SK-N-SH (cell line): ENCODE measurements at regions not wholly inside any gene's neighbourhood (a gene's known extent, or its start where the extent isn't known, plus 50 kb on each side); places are given as distances from the start of the nearest gene placed in this dataset.

ENCODE experiments used
- CTCF ChIA-PET: fragments of 300-600, 350-600 bp; formaldehyde crosslinking; extraction: SDS; loops from one replicate; lab custom pipeline; 2021; lab: Yijun Ruan, JAX
- POLR2A ChIA-PET: fragments of 350-600 bp; sonication (Branson Sonifier 250); formaldehyde crosslinking; extraction: SDS; loops from one replicate; lab custom pipeline; 2020; ENCODE audit warnings: antibody characterized with exemption, inconsistent platforms; lab: Yijun Ruan, JAX
- DNase-seq: peaks from one replicate; pipeline ENCODE4 v3.0.0; 2012
- H2AFZ ChIP-seq: fragments of 200-600 bp; sonication (generic); 2 replicates; pipeline ENCODE4 v1.8.1; 2016; ENCODE audit warnings: antibody characterized with exemption, mild to moderate bottlenecking, low read depth
- H3F3A ChIP-seq: fragments of 200-600 bp; sonication (generic); replicated peaks from 2 replicates; pipeline ENCODE3; 2016; ENCODE audit warnings: antibody characterized with exemption, mild to moderate bottlenecking; ENCODE audit not compliant: insufficient read depth
- H3K27ac ChIP-seq, 2 experiments: fragments of 200-500 bp in 1 of 2; fragments of 200-600 bp in 1 of 2; sonication (Bioruptor generic) in 1 of 2; sonication (generic), shearing (Covaris generic) in 1 of 2; 2 replicates each; pipeline versions ENCODE4 v1.5.1 to v1.6.1; 2014 to 2016; ENCODE audit warnings: low read depth in 2 of 2, inconsistent platforms in 1 of 2, low read length in 1 of 2, mild to moderate bottlenecking in 1 of 2, mixed read lengths in 1 of 2
- H3K27me3 ChIP-seq: fragments of 200-600 bp; sonication (generic), shearing (Covaris generic); 2 replicates; pipeline ENCODE4 v1.6.1; 2016; ENCODE audit warnings: mixed run types; ENCODE audit not compliant: insufficient read depth
- H3K36me3 ChIP-seq, 2 experiments: fragments of 200-500 bp in 1 of 2; fragments of 200-600 bp in 1 of 2; sonication (Bioruptor generic) in 1 of 2; sonication (generic) in 1 of 2; replicated peaks in 1 of 2; 2 replicates each; pipeline versions ENCODE3 to v1.5.1; 2014 to 2016; ENCODE audit warnings: low read length in 1 of 2, mild to moderate bottlenecking in 1 of 2; ENCODE audit not compliant: insufficient read depth in 2 of 2, control insufficient read depth in 1 of 2
- H3K4me1 ChIP-seq, 2 experiments: fragments of 200-500 bp in 1 of 2; fragments of 200-600 bp in 1 of 2; sonication (Bioruptor generic) in 1 of 2; sonication (generic), shearing (Covaris generic) in 1 of 2; 2 replicates each; pipeline versions ENCODE4 v1.5.1 to v1.6.1; 2014 to 2016; ENCODE audit warnings: low read depth in 1 of 2, low read length in 1 of 2, mixed run types in 1 of 2; ENCODE audit not compliant: insufficient read depth in 2 of 2, control insufficient read depth in 1 of 2
- H3K4me2 ChIP-seq: fragments of 200-600 bp; sonication (generic), shearing (Covaris generic); 2 replicates; pipeline ENCODE4 v1.6.1; 2017; ENCODE audit warnings: mixed run types
- H3K4me3 ChIP-seq, 2 experiments: fragments of 200-500 bp in 1 of 2; fragments of 200-600 bp in 1 of 2; sonication (Bioruptor generic) in 1 of 2; sonication (generic), shearing (Covaris generic) in 1 of 2; 2 replicates each; pipeline versions ENCODE4 v1.5.1 to v1.8.1; 2014 to 2016; ENCODE audit warnings: low read depth in 2 of 2, inconsistent platforms in 1 of 2, low read length in 1 of 2, mild to moderate bottlenecking in 1 of 2, mixed read lengths in 1 of 2, moderate library complexity in 1 of 2
- H3K79me2 ChIP-seq: fragments of 200-600 bp; sonication (generic); 2 replicates; pipeline ENCODE4 v1.8.1; 2017; ENCODE audit warnings: mild to moderate bottlenecking; ENCODE audit not compliant: insufficient read depth
- H3K9ac ChIP-seq: fragments of 200-600 bp; sonication (generic); 2 replicates; pipeline ENCODE4 v1.6.1; 2017; ENCODE audit warnings: mixed run types
- H3K9me2 ChIP-seq: fragments of 200-600 bp; sonication (generic); 2 replicates; pipeline ENCODE4 v1.6.1; 2017; ENCODE audit warnings: mixed run types
- H3K9me3 ChIP-seq: fragments of 200-600 bp; sonication (generic); 2 replicates; pipeline ENCODE4 v1.6.1; 2017; ENCODE audit warnings: mixed run types, mild to moderate bottlenecking, moderate library complexity
- H4K20me1 ChIP-seq: fragments of 200-600 bp; sonication (generic); 2 replicates; pipeline ENCODE4 v1.6.1; 2017; ENCODE audit warnings: mild to moderate bottlenecking, mixed run types; ENCODE audit not compliant: insufficient read depth
- CTCF ChIP-seq: fragments of 200-600 bp; sonication (generic); IDR thresholded peaks from 2 replicates; pipeline ENCODE4 v1.6.1; 2017; ENCODE audit warnings: antibody characterized with exemption, mild to moderate bottlenecking, moderate library complexity
- EP300 ChIP-seq, 2 experiments: IDR thresholded peaks; 2 replicates each; pipeline versions ENCODE4 v1.4.0 to v1.6.1; 2012; ENCODE audit warnings: borderline replicate concordance in 1 of 2, low read depth in 1 of 2, low read length in 1 of 2
- EZH2phosphoT487 ChIP-seq: fragments of 200-600 bp; sonication (generic); IDR thresholded peaks from 2 replicates; pipeline ENCODE4 v1.6.1; 2017; ENCODE audit warnings: low read depth, mixed run types, mild to moderate bottlenecking, antibody characterized with exemption, moderate library complexity, borderline replicate concordance
- FOSL2 ChIP-seq: IDR thresholded peaks from 2 replicates; pipeline ENCODE4 v1.4.0; 2012; ENCODE audit warnings: low read depth, mild to moderate bottlenecking, moderate library complexity, borderline replicate concordance
- FOXJ3 ChIP-seq: sonication (generic); formaldehyde crosslinking; IDR thresholded peaks from 2 replicates; pipeline ENCODE4 v1.5.1; 2020; ENCODE audit warnings: mild to moderate bottlenecking, missing genetic modification reagents
- IRF3 ChIP-seq: fragments of 150-350 bp; IDR thresholded peaks from 2 replicates; pipeline ENCODE4 v1.6.1; 2016; ENCODE audit warnings: mild to moderate bottlenecking, low read depth, low read length
- JUND ChIP-seq: IDR thresholded peaks from 2 replicates; pipeline ENCODE4 v1.4.0; 2012
- MAX ChIP-seq: IDR thresholded peaks from 2 replicates; pipeline ENCODE4 v1.4.0; 2012; ENCODE audit warnings: low read depth
- MEF2A ChIP-seq: IDR thresholded peaks from 2 replicates; pipeline ENCODE4 v1.4.0; 2012; ENCODE audit warnings: low read depth, borderline replicate concordance
- MXI1 ChIP-seq: IDR thresholded peaks from 2 replicates; pipeline ENCODE4 v1.6.1; 2012; ENCODE audit warnings: mild to moderate bottlenecking, low read depth, low read length, improper control_type of control experiment
- NFIC ChIP-seq: IDR thresholded peaks from 2 replicates; pipeline ENCODE4 v1.4.0; 2012; ENCODE audit warnings: borderline replicate concordance
- POLR2AphosphoS5 ChIP-seq: IDR thresholded peaks from 2 replicates; pipeline ENCODE4 v1.6.1; 2012; ENCODE audit warnings: low read depth, low read length
- RCOR1 ChIP-seq: fragments of 150-350 bp; IDR thresholded peaks from 2 replicates; pipeline ENCODE4 v1.6.1; 2017; ENCODE audit warnings: antibody characterized with exemption, low read length
- REST ChIP-seq: IDR thresholded peaks from 2 replicates; pipeline ENCODE4 v1.6.1; 2012; ENCODE audit warnings: mild to moderate bottlenecking, low read depth, low read length, moderate library complexity
- RFX5 ChIP-seq: IDR thresholded peaks from 2 replicates; pipeline ENCODE4 v1.6.1; 2012; ENCODE audit warnings: mild to moderate bottlenecking, improper control_type of control experiment, low read length
- SMC3 ChIP-seq: IDR thresholded peaks from 2 replicates; pipeline ENCODE4 v1.6.1; 2012; ENCODE audit warnings: low read depth, low read length, improper control_type of control experiment
- TAF1 ChIP-seq: IDR thresholded peaks from 2 replicates; pipeline ENCODE4 v1.6.1; 2012; ENCODE audit warnings: low read depth, mild to moderate bottlenecking, low read length, moderate library complexity, borderline replicate concordance
- TEAD4 ChIP-seq: IDR thresholded peaks from 2 replicates; pipeline ENCODE4 v1.4.0; 2012; ENCODE audit warnings: mild to moderate bottlenecking, borderline replicate concordance; ENCODE audit not compliant: insufficient read depth
- YY1 ChIP-seq: IDR thresholded peaks from 2 replicates; pipeline ENCODE4 v1.4.0; 2012; ENCODE audit warnings: low read depth, mild to moderate bottlenecking
- WGBS: methylation state at CpG from one replicate; pipeline ENCODE4 v1.1.6; 2017; ENCODE audit warnings: low lambda C conversion rate; 5-methylcytosine and 5-hydroxymethylcytosine counted together
- TF ChIP-seq, protein P1 (sequence below): IDR thresholded peaks from 2 replicates; pipeline ENCODE4 v1.4.0; 2012; ENCODE audit warnings: low read depth, borderline replicate concordance

- Histone ChIP-seq H3K9me3 (no peaks in the 10 kb centered on the region), H3K9ac (no peak overlapping the region), H2AFZ (no peak overlapping the region), H3K27me3 (no peaks in the 10 kb centered on the region), H4K20me1 (no peaks in the 10 kb centered on the region), H3K4me1 (no peaks in the 10 kb centered on the region; a peak in 1 of 4 replicates), H3K36me3 (no peaks in the 10 kb centered on the region), H3K4me3 (no peak overlapping the region), H3K79me2 (no peaks in the 10 kb centered on the region), H3F3A (peaks cover 17% of the 10 kb centered on the region), H3K27ac (no peak overlapping the region), H3K4me2 (no peak overlapping the region), H3K9me2 (no peaks in the 10 kb centered on the region)
- no peak for DNase-seq
- CTCF ChIA-PET, result no interaction called here
- TF ChIP-seq MEF2A, result no peak
- no peak for TF ChIP-seq CTCF
- TF ChIP-seq RFX5, result no peak
- TF ChIP-seq MAX, result no peak
- TF ChIP-seq FOSL2, result no peak
- TF ChIP-seq MXI1, result no peak
- TF ChIP-seq REST, result no peak
- TF ChIP-seq SMC3, result no peak
- TF ChIP-seq EP300 (IDR thresholded peaks at IDR 0.05; ENCODE audit: borderline replicate concordance in 1 of 2, low read depth in 1 of 2, low read length in 1 of 2), result no peak
- POLR2A ChIA-PET, result no interaction called here
- 89% methylated on average over 3 of the region's 3 CpGs for WGBS
Measured at GRCh38 chr4:177116161-177116560, 193.5 kb upstream of the NEIL3 start.

- Histone ChIP-seq H3K4me2 (no peak overlapping the region), H3F3A (peaks cover 17% of the 10 kb centered on the region), H3K4me1 (no peaks in the 10 kb centered on the region; a peak in 1 of 4 replicates), H4K20me1 (no peaks in the 10 kb centered on the region), H2AFZ (no peak overlapping the region), H3K9me3 (no peaks in the 10 kb centered on the region), H3K9ac (no peak overlapping the region), H3K27me3 (no peaks in the 10 kb centered on the region), H3K9me2 (no peaks in the 10 kb centered on the region), H3K27ac (no peak overlapping the region), H3K36me3 (no peaks in the 10 kb centered on the region), H3K4me3 (no peak overlapping the region), H3K79me2 (no peaks in the 10 kb centered on the region)
- ChIA-PET POLR2A (no interaction called here), CTCF (no interaction called here)
- no peak for DNase-seq
- 61% methylated on average over 8 of the region's 8 CpGs for WGBS
- TF ChIP-seq RCOR1 (no peak), SMC3 (no peak), IRF3 (no peak), TAF1 (no peak), JUND (no peak), EZH2phosphoT487 (no peak), FOXJ3 (no peak), TEAD4 (no peak), EP300 (IDR thresholded peaks at IDR 0.05; ENCODE audit: borderline replicate concordance in 1 of 2, low read depth in 1 of 2, low read length in 1 of 2) (no peak), NFIC (no peak), YY1 (no peak), POLR2AphosphoS5 (no peak)
- TF ChIP-seq, protein P1, sequence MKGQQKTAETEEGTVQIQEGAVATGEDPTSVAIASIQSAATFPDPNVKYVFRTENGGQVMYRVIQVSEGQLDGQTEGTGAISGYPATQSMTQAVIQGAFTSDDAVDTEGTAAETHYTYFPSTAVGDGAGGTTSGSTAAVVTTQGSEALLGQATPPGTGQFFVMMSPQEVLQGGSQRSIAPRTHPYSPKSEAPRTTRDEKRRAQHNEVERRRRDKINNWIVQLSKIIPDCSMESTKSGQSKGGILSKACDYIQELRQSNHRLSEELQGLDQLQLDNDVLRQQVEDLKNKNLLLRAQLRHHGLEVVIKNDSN, result no peak
Measured at GRCh38 chr4:177117256-177117655, 192.4 kb upstream of the NEIL3 start.
